GM23248 (cell line): ENCODE measurements at regions not wholly inside any gene's neighbourhood (a gene's known extent, or its start where the extent isn't known, plus 50 kb on each side); places are given as distances from the start of the nearest gene placed in this dataset.

Source experiments
- EZH2 ChIP-seq: fragments of 200-600 bp; sonication (generic); IDR thresholded peaks from 2 replicates; pipeline ENCODE4 v1.6.1; 2018; ENCODE audit warnings: antibody characterized with exemption, mild to moderate bottlenecking; ENCODE audit not compliant: insufficient read depth, poor library complexity, severe bottlenecking
- EZH2phosphoT487 ChIP-seq: fragments of 200-600 bp; sonication (generic); IDR thresholded peaks from 2 replicates; pipeline ENCODE4 v1.6.1; 2018; ENCODE audit warnings: antibody characterized with exemption, moderate library complexity, mild to moderate bottlenecking, low read depth; ENCODE audit not compliant: insufficient read depth

GRCh38 chr5:30108051-30108450, 1085.4 kb upstream of the CDH6 start:
- no peak for TF ChIP-seq EZH2
- no peak for TF ChIP-seq EZH2phosphoT487
